ENCODE measurements at regions not wholly inside any gene's neighbourhood (a gene's known extent, or its start where the extent isn't known, plus 50 kb on each side); places are given as distances from the start of the nearest gene placed in this dataset.

DNA sequence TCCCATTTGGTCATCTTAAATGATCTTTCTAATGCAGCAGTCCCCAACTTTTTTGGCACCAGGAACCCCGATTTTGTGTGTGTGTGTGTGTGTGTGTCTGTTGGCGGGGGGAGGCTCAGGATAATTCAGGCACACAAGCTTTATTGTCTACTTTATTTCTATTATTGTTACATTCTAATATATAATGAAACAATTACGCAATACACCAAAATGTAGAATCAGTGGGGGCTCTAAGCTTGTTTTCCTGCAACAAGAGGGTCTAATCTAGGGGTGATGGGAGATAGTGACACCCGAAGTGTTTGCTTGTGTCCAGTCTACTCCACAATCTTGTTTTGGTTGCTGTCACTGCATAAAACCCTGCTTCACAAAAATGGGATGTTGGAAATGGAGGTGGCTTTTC lies 621.1 kb upstream of the LRFN5 start:
- TF ChIP-seq CTCF (IDR thresholded peaks at IDR 0.05): no peak
- no peak for TF ChIP-seq EP300 (IDR thresholded peaks at IDR 0.05)
- no peak for TF ChIP-seq POLR2A (IDR thresholded peaks at IDR 0.05)
- TF ChIP-seq POLR2AphosphoS5 (IDR thresholded peaks at IDR 0.05): no peak
